GM23338 (cell line): ENCODE measurements at regions not wholly inside any gene's neighbourhood (a gene's known extent, or its start where the extent isn't known, plus 50 kb on each side); places are given as distances from the start of the nearest gene placed in this dataset.

ENCODE experiments used
- ATAC-seq: fragments of 200-7000 bp; cut with Tn5 transposase; 3 replicates; pipeline ENCODE4 v1.9.1; 2020
- DNase-seq: peaks from one replicate; pipeline ENCODE4 v3.0.0-alpha.2; 2015; ENCODE audit warnings: low spot score
- H2AFZ ChIP-seq: fragments of 200-600 bp; sonication (generic); 2 replicates; pipeline ENCODE4 v1.8.0; 2016; ENCODE audit warnings: antibody characterized with exemption, mild to moderate bottlenecking, moderate library complexity
- H3F3A ChIP-seq: fragments of 200-600 bp; sonication (generic); replicated peaks from 2 replicates; pipeline ENCODE4 v1.8.0; 2017; ENCODE audit warnings: antibody characterized with exemption, mixed run types, low read depth
- H3K27ac ChIP-seq: fragments of 200-600 bp; sonication (generic); 2 replicates; pipeline ENCODE4 v1.6.1; 2016; ENCODE audit warnings: low read depth
- H3K27me3 ChIP-seq: fragments of 200-600 bp; sonication (generic); 2 replicates; pipeline ENCODE4 v1.8.0; 2016; ENCODE audit warnings: mild to moderate bottlenecking, mixed run types, moderate library complexity; ENCODE audit not compliant: insufficient read depth
- H3K36me3 ChIP-seq: fragments of 200-600 bp; sonication (generic); 2 replicates; pipeline ENCODE4 v1.8.0; 2016; ENCODE audit warnings: mild to moderate bottlenecking; ENCODE audit not compliant: insufficient read depth
- H3K4me1 ChIP-seq: fragments of 200-600 bp; sonication (generic); 2 replicates; pipeline ENCODE4 v1.8.0; 2016; ENCODE audit warnings: mild to moderate bottlenecking, moderate library complexity; ENCODE audit not compliant: insufficient read depth
- H3K4me2 ChIP-seq: fragments of 200-600 bp; sonication (generic); 2 replicates; pipeline ENCODE4 v1.7.1; 2017; ENCODE audit warnings: mixed run types
- H3K4me3 ChIP-seq: fragments of 200-600 bp; sonication (generic); 2 replicates; pipeline ENCODE4 v1.6.1; 2016; ENCODE audit warnings: mixed run types
- H3K79me2 ChIP-seq: fragments of 200-600 bp; sonication (generic); replicated peaks from 2 replicates; pipeline ENCODE4 v1.8.0; 2017; ENCODE audit warnings: mild to moderate bottlenecking; ENCODE audit not compliant: insufficient read depth
- H3K9me2 ChIP-seq: fragments of 200-600 bp; sonication (generic); 2 replicates; pipeline ENCODE4 v1.8.0; 2017; ENCODE audit not compliant: insufficient read depth
- H4K20me1 ChIP-seq: fragments of 200-600 bp; sonication (generic); replicated peaks from 2 replicates; pipeline ENCODE4 v1.8.0; 2017; ENCODE audit warnings: mild to moderate bottlenecking; ENCODE audit not compliant: insufficient read depth
- H3K27ac Mint-ChIP-seq: 2 replicates; pipeline ENCODE4 v1.8.0; 2020; ENCODE audit warnings: inconsistent platforms, mild to moderate bottlenecking, moderate library complexity, mixed read lengths
- H3K27me3 Mint-ChIP-seq: 3 replicates; pipeline ENCODE4 v1.8.0; 2022; ENCODE audit warnings: low read depth, mild to moderate bottlenecking, moderate library complexity, mixed read lengths, inconsistent platforms; ENCODE audit not compliant: insufficient read depth, poor library complexity
- H3K36me3 Mint-ChIP-seq: 3 replicates; pipeline ENCODE4 v1.8.0; 2021; ENCODE audit warnings: low read depth, mild to moderate bottlenecking, inconsistent platforms, moderate library complexity, mixed read lengths
- H3K4me1 Mint-ChIP-seq: 3 replicates; pipeline ENCODE4 v1.8.0; 2020; ENCODE audit warnings: mild to moderate bottlenecking, inconsistent platforms, mixed read lengths
- H3K4me3 Mint-ChIP-seq: 3 replicates; pipeline ENCODE4 v1.8.0; 2021; ENCODE audit warnings: moderate library complexity, mild to moderate bottlenecking, inconsistent platforms, mixed read lengths
- H3K9me3 Mint-ChIP-seq: 3 replicates; pipeline ENCODE4 v1.8.0; 2020; ENCODE audit warnings: moderate library complexity, mild to moderate bottlenecking, inconsistent platforms, mixed read lengths
- CREB1 ChIP-seq: fragments of 250-450 bp; sonication (Bioruptor Pico); IDR thresholded peaks from 2 replicates; pipeline ENCODE4 v1.5.0; 2020; ENCODE audit warnings: low read depth, mild to moderate bottlenecking, moderate library complexity
- CTCF ChIP-seq, 2 experiments: fragments of 200-600 bp in 1 of 2; sonication (generic) in 1 of 2; conservative IDR thresholded peaks; 2 replicates each; pipeline versions ENCODE4 v1.5.1 to v1.6.1; 2016 to 2017; ENCODE audit warnings: antibody characterized with exemption in 2 of 2, low read depth in 2 of 2, mild to moderate bottlenecking in 2 of 2, moderate library complexity in 1 of 2
- ETS1 ChIP-seq: IDR thresholded peaks from 2 replicates; pipeline ENCODE4 v1.6.1; 2016; ENCODE audit warnings: antibody characterized with exemption
- EZH2 ChIP-seq: fragments of 200-600 bp; sonication (generic); IDR thresholded peaks from one replicate; pipeline ENCODE4 v1.8.0; 2017; ENCODE audit warnings: antibody characterized with exemption, mild to moderate bottlenecking, low read depth; ENCODE audit not compliant: unreplicated experiment
- EZH2phosphoT487 ChIP-seq: fragments of 200-600 bp; sonication (generic); IDR thresholded peaks from one replicate; pipeline ENCODE4 v1.8.1; 2018; ENCODE audit warnings: antibody characterized with exemption; ENCODE audit not compliant: unreplicated experiment
- JUNB ChIP-seq: IDR thresholded peaks from one replicate; pipeline ENCODE4 v1.6.1; 2016; ENCODE audit warnings: antibody characterized with exemption; ENCODE audit not compliant: unreplicated experiment
- NANOG ChIP-seq: IDR thresholded peaks from 2 replicates; pipeline ENCODE4 v1.6.1; 2016; ENCODE audit warnings: antibody characterized with exemption, borderline replicate concordance
- POLR2AphosphoS5 ChIP-seq: IDR thresholded peaks from 2 replicates; pipeline ENCODE4 v1.6.1; 2016; ENCODE audit warnings: antibody characterized with exemption, low read depth
- REST ChIP-seq: IDR thresholded peaks from one replicate; pipeline ENCODE4 v1.6.1; 2018; ENCODE audit warnings: antibody characterized with exemption; ENCODE audit not compliant: unreplicated experiment
- STAT1 ChIP-seq: IDR thresholded peaks from one replicate; pipeline ENCODE4 v1.6.1; 2016; ENCODE audit warnings: antibody characterized with exemption; ENCODE audit not compliant: unreplicated experiment
- ZNF114 ChIP-seq: fragments of 250-450 bp; sonication (Bioruptor Pico); IDR thresholded peaks from 2 replicates; pipeline ENCODE4 v1.5.0; 2020; ENCODE audit warnings: mild to moderate bottlenecking, moderate library complexity
- ZNF331 ChIP-seq: fragments of 250-450 bp; sonication (Bioruptor Pico); IDR thresholded peaks from 2 replicates; pipeline ENCODE4 v1.5.0; 2020; ENCODE audit warnings: low read depth, mild to moderate bottlenecking, moderate library complexity
- ZNF462 ChIP-seq: fragments of 250-450 bp; sonication (Bioruptor Pico); IDR thresholded peaks from 2 replicates; pipeline ENCODE4 v1.5.0; 2020; ENCODE audit warnings: mild to moderate bottlenecking, moderate library complexity

GRCh38 chr21:40990366-40990765 lies 143.4 kb upstream of the DSCAM start:
- Mint-ChIP-seq H3K27ac (no peak overlapping the region), H3K9me3 (peaks cover 51% of the 10 kb centered on the region), H3K4me3 (no peak overlapping the region), H3K27me3 (no peaks in the 10 kb centered on the region), H3K36me3 (no peaks in the 10 kb centered on the region; the same call in 2 of the 3 replicates), H3K4me1 (no peaks in the 10 kb centered on the region)
- no peak for TF ChIP-seq STAT1
- no peak for TF ChIP-seq EZH2
- no peak for TF ChIP-seq CTCF (conservative IDR thresholded peaks at IDR 0.05; ENCODE audit: low read depth in 2 of 2)
- no peak for TF ChIP-seq JUNB
- TF ChIP-seq REST = no peak
- no peak for TF ChIP-seq NANOG
- TF ChIP-seq ETS1 = no peak
- no peak for TF ChIP-seq EZH2phosphoT487
- no peak for TF ChIP-seq ZNF462 (CRISPR knock-in tag)
- no peak for TF ChIP-seq POLR2AphosphoS5
- no peak for TF ChIP-seq ZNF331 (CRISPR knock-in tag)
- no peak for TF ChIP-seq ZNF114 (CRISPR knock-in tag)
- TF ChIP-seq CREB1 = no peak
- no peak for ATAC-seq
- no peak overlapping the region for H3K4me2 ChIP-seq
- no peak overlapping the region for H3K27ac ChIP-seq
- no peaks in the 10 kb centered on the region for H3K27me3 ChIP-seq
- no peaks in the 10 kb centered on the region for H3K36me3 ChIP-seq
- H3K9me2 ChIP-seq = no peaks in the 10 kb centered on the region
- no peaks in the 10 kb centered on the region for H3K79me2 ChIP-seq
- no peaks in the 10 kb centered on the region for H3F3A ChIP-seq
- no peak overlapping the region for H2AFZ ChIP-seq
- H3K4me3 ChIP-seq = no peak overlapping the region
- H3K4me1 ChIP-seq = no peaks in the 10 kb centered on the region
- DNase-seq = no peak
- H4K20me1 ChIP-seq = no peaks in the 10 kb centered on the region
